Hepatocyte (in vitro differentiated cells): ENCODE measurements at regions not wholly inside any gene's neighbourhood (a gene's known extent, or its start where the extent isn't known, plus 50 kb on each side); places are given as distances from the start of the nearest gene placed in this dataset.

Experiments
- EZH2 ChIP-seq: fragments of 200-600 bp; sonication (generic); IDR thresholded peaks from 2 replicates; pipeline ENCODE4 v1.6.1; 2016; ENCODE audit warnings: antibody characterized with exemption, mild to moderate bottlenecking, borderline replicate concordance
- EZH2phosphoT487 ChIP-seq: fragments of 200-600 bp; sonication (generic); IDR thresholded peaks from one replicate; pipeline ENCODE4 v1.6.1; 2018; ENCODE audit warnings: antibody characterized with exemption, mild to moderate bottlenecking, low read depth, moderate library complexity; ENCODE audit not compliant: unreplicated experiment, severe bottlenecking
- TF ChIP-seq, protein P1 (sequence below): fragments of 200-600 bp; sonication (generic); IDR thresholded peaks from 2 replicates; pipeline ENCODE4 v1.5.1; 2016; ENCODE audit warnings: antibody characterized with exemption, mild to moderate bottlenecking; ENCODE audit not compliant: poor library complexity

DNA sequence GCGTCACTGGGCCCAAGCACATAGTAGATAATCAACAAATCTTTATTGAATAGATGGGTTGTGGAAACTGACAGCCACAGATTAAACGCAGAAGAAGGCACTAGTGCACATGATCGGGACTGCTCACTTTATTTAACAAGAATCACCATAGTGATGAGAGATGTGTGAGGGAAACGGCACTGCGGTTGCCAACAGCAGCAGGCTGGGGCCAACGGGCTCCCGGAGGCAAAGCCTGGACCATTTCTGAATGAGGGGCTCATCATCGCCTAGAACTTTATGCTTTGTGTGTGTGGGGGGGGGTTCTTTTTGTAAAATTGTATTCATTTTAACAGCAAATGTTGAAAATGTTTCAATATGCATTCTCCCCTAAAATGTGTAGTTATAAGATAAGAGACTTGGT lies 61.9 kb upstream of the RUFY1 start:
- TF ChIP-seq, protein P1, sequence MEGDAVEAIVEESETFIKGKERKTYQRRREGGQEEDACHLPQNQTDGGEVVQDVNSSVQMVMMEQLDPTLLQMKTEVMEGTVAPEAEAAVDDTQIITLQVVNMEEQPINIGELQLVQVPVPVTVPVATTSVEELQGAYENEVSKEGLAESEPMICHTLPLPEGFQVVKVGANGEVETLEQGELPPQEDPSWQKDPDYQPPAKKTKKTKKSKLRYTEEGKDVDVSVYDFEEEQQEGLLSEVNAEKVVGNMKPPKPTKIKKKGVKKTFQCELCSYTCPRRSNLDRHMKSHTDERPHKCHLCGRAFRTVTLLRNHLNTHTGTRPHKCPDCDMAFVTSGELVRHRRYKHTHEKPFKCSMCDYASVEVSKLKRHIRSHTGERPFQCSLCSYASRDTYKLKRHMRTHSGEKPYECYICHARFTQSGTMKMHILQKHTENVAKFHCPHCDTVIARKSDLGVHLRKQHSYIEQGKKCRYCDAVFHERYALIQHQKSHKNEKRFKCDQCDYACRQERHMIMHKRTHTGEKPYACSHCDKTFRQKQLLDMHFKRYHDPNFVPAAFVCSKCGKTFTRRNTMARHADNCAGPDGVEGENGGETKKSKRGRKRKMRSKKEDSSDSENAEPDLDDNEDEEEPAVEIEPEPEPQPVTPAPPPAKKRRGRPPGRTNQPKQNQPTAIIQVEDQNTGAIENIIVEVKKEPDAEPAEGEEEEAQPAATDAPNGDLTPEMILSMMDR: no peak
- TF ChIP-seq EZH2phosphoT487 (no peak), EZH2 (no peak)
